ENCODE measurements at regions not wholly inside any gene's neighbourhood (a gene's known extent, or its start where the extent isn't known, plus 50 kb on each side); places are given as distances from the start of the nearest gene placed in this dataset.
"Not testable (repeated sequence)": the region's sequence is repeated elsewhere in the genome, so short reads cannot be mapped to it uniquely, and the experiment has no call there.

DNA sequence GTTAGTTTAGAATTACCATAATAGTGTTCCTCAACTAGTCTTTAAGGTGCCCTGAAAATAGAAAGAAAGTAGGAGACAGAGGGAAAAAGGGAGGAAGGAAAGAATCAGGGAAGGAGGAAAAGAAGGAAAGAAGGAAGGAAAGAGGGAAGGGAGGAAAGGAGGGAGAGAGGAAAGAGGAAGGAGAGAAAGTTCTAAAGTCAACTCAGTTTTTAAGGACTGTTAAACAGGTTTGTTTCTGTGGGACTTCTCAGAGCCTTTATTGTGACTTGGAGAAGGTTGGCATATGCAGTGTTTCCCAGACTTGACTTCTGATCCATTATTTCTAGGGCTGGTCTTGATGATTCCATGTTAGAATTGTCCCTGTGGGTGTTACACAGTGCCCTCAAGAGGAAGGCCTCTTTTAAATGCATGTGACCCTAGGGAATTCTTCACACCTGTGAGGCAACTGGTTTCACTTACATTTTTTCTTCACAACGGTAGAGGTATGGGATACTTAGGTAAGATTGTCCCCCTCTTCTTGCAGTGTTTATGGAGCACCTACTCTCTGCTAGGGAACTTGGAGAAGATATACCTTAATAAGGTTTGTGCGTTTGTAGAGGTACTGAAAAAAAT, 132.7 kb upstream of the GMDS start:
- no peak for DNase-seq (ENCODE audit: low spot score)

DNA sequence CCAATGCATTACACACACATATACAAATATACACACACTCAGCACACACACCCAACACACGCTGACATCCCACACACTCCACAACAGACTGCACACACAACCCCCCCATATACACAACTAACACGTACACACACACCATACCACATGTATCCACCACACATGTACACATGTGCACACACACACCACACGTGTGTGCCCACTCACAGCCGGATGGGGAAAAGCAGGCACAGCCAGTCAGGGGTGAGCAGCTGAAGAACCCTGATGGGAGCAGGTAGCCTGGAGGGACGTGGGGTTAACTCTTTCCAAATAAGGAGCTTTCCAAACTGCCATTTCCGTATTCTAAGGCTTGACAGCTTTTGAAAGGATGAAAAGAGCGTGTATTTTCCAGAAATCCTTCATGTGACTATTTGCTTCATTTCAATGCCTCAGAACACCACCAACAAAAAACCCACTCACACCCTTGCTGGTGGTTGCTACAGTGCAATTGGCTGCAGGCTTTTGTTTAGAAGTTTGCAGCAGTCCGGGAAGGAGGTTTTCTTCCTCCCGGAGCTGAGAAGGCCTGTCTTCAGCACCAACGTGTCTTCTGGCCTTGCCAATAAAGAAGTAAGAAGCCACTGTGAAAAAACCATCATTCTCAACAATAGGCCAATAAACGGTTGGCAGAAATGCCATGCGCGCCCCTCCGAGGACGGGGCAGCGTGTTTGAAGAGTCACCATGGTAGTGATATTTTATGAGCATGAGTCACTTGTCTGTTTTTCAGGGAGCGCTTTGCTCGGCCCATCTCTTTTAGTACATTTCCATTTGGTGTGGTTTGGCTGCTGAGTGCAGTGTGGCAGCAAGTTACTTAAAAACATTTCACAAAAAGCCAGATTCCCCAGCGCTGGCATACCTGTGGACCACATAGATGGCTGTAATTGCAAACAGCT, 131.3 kb upstream of the GMDS start:
- no peak for DNase-seq (ENCODE audit: low spot score)

DNA sequence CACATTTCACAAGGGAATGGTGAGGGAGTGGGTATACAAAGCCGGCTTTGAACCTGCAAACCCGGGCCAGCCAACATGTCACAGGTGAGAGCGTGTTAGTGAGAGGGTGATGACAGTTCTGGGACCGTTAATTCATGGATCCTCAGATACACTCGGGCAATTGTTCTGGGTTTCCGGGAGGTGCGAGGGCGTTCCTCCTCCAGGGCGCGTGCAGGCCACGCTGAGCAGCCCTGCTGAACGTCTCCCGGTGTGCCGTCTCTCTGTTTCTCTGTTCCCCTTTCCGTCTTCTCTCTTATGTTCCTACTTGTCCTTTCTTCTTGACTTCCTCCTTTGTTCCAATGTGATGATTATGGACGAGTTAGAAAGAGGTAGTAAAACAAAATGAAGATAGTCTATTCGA, 130.0 kb upstream of the GMDS start:
- no peak for DNase-seq (ENCODE audit: low spot score)

DNA sequence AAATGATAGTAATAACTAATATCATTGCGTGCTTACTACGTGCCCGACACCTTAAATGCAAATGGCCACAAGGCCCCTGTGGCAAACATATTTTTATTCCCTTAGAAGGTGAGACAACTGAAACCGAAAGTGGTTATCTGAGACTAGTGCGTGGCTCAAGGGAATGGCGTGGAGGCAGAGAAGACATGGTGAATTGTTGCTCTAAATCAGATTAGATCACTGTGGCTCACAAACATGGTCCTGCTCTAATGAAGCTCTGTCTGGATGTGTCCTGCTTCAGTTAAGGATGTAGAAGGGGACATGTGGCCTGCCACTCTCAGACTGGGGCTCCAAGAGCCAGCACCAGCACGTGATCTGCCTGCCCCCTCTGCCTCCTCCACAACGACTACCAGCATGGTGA, 124.2 kb upstream of the GMDS start:
- DNase-seq (ENCODE audit: low spot score): no peak

DNA sequence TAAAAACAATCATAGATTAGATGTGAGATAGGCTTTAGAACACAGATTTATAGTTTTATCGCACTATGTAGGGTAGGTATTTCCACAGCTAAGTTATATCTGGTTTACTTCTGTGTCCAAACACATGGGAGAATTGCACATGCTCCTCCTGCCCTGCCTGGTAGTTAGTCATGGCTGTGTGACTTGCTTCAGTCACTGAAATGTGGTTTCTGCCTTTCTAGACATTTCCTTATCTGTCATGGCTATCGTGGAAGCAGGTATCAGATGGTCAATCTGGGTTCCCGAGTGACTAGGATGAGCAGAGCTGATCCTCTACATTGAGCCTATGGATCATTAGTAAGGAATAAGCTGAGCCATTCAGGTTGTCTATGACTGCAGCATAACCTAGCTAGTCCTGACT, 117.8 kb upstream of the GMDS start:
- no peak for DNase-seq (ENCODE audit: low spot score)

DNA sequence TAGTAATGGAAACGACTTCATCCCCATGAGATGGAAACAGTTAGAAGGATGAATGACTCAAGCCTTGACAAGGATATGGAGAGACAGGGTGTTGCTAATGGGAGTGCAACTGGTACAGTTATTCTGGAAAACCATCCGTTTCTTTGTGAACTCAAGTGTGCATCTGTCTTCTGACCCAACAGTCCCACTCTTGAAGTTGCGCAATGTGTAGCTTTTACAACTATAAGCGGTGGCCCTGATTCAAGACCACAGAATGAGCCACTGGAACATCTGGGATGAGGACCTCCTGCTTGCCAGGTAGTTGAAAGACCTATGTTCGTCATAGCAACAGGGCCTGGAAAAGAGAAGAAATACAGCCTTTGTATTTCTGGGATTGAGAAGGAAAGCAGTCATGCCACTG, 115.8 kb upstream of the GMDS start:
- no peak for DNase-seq (ENCODE audit: low spot score)

DNA sequence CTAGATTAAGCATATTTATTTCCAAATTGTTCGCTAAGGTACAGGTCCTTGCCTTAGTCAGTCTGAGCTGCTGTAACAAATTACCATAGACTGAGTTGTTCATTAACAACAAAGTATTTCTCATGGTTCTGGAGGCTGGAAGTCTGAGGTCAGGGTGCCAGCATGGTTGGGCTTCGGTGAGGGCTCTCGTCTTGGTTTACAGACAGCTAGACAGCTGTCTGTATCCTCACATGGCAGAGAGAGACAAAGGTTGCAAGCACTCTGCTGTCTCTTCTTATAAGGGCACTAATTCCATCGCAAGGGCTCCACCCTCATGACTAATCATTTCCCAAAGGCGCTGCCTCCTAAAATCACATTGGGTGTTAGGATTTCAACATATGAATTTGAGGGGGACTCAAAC, 115.3 kb upstream of the GMDS start:
- no peak for DNase-seq (ENCODE audit: low spot score)

DNA sequence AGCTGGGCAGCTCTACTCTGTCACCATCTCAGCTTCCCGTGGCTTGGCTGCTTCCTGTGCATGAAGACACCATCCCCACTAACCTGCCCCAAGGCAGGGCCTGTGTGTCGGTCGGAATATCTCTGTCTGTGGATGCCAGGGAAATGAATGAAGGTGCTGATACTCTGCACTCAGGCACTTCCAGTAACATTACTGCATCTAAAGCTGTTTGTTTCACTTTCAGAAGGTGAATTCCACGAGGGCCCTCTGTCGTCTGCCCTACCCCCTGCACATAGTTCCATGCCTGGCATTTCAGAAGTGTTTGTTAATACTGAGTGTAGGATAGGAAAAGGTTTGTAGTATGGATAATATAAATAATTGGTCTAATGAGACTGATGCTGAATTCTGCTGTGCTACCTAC, 114.7 kb upstream of the GMDS start:
- DNase-seq (ENCODE audit: low spot score): no peak

DNA sequence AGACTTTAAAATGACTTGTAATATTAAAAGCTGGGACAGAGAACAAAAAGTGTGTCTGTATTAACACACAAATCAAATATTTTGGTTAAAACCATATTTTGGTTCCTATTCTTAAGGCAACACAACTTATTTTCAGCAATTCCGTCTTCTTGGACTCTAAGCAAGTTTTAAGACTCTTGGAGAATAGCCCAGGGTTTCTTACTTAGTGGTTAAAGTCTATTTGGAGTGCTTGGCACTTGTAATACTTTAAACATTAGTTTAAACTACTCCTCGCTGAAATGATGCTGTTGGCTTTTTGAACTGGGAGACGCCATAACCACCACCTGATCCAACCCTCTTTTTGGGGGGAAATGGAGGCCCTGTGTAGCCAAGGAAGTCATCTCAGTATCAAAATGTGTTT, 109.7 kb upstream of the GMDS start:
- no peak for DNase-seq (ENCODE audit: low spot score)

DNA sequence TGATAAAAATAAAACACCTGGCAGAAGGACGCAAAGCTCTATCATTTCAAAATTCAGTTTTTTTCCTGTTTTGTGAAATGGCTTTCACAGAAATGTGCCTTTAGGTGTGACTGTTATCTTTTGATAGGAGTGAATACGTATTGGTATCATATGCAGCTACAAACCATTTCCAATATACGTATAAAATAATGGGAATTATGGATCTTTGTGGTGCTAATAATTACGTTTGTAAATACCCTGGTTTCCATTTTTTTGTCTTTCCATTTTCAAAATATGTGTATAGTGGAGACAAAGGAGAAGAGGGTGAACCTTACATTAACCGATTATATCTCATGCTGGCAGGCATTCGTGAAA, 108.7 kb upstream of the GMDS start:
- no peak for DNase-seq (ENCODE audit: low spot score)

DNA sequence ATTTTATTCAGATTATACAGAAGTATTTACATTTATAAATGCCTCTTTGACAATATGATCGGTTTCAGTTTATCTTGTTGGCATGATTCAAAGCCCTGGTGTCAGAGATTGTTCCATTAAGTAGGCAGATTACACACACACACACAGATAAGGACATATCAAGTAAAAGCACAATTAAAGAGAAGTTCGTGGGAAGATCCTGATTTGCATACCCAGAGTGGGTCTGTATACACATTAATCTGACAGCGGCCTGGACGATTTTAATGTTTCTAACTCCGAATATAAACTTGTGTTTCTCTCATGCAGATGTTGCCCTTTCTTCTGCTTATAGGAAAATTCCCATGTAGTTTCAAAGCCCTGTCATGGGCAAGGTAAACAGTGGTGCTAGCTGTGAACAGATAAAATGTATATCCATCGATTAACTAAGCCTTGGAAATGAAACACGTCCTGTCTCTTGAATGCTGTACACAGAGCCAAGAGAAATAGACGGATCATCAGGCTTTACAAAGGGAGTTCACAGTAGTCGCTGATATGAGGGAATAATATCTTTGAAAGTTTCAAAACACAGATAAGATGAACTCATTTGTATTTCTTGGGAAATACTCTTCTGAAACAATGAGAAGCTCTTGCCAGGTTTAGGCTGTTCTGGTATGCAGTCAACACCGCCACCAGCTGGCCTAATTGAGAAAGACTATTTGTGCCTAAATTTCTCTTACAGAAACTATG, 108.2 kb upstream of the GMDS start:
- peak; percentile 31 for DNase-seq (ENCODE audit: low spot score)

DNA sequence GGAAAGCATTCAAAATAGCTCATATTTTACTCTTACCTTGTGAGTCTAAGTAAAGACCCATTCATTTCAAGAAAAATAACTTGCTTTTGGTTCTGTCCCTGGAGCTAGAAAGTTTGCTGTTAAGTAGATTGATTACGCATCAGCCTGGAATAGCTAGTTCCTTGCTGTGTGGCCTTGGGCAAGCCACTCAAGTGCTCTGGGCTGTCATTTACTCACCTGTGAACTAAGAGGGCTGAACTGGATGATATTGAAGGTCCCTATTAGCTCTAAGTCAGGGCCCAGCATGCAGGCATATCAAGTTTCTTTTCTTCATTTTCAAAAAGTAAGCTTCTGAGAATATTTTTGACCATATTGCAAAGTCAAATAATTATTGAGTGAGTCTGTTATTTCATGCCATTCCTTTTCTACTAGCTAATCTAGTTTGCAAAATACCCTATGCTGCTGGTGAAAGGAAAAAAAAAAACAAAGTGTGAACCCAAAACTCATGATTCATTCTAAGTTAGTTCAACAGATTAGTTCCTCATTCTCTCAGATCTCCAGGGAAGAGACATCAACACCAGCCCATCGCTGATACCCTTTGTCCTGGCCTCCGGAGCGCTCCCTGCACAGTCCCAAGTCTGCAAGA, 106.5 kb upstream of the GMDS start:
- no peak for DNase-seq (ENCODE audit: low spot score)

DNA sequence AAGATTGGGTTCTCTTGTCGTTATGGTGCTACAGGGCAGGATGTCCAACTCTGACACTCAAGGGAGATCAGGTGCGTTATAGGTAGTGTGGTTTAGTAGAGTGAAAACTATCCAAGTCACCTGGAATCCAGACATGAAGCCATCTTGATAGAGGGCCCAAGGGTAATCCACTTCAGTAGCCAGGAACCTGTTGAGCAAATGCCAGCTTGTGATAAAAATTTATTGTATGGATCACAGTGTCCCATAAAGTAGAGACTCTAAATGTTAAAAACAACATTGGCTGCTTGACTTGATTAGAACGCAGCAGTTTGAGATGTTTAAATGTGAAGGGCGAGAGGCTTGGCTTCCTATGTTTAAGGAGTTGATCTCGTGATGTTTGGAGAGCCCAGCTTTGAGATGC, 105.7 kb upstream of the GMDS start:
- DNase-seq (ENCODE audit: low spot score): no peak

DNA sequence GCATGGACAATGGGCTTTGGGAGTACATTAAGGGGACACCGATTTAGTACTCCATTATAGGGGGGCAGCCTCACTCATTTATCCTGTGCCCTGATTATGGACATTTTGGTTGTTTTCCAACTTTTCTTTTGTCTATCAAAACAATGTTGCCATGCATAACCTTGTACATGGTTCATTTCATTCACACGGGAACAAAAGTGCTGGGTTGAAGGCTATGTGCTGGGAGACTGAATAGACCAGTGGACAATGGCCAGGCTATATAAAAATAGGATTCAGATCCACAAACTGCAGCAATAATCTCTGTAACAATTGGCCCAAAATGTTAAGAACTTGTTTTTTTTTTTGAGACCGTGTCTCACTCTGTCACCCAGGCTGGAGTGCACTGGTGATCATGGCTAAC, 100.7 kb upstream of the GMDS start:
- DNase-seq (ENCODE audit: low spot score): no peak

DNA sequence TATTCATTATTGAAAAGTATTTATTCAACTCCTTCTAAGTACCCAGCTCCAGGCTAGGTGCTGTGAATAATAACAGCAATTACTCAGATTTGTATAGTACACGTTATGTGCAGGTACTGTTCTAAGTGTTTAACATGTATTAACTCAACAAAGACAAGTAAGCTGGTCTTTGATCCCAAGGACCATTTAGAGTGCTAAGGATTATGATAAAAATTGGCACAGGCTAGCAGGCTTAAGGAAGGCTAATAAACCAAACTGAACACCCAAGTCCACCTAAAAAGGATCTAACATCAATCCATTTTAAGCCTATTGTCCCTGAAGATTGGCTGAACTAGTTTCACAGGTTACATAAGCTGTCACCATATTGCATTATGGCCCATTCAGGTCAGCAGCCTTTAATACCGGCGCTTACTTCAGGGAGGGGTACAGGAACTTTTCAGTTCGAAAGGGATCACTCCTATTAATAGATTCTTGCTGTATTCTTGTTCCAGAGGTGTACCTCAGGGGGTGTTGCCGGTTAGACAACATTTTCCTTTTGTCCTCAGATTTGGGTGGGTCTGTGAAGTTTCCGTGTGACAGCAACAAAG, 99.0 kb upstream of the GMDS start:
- no peak for DNase-seq (ENCODE audit: low spot score)

DNA sequence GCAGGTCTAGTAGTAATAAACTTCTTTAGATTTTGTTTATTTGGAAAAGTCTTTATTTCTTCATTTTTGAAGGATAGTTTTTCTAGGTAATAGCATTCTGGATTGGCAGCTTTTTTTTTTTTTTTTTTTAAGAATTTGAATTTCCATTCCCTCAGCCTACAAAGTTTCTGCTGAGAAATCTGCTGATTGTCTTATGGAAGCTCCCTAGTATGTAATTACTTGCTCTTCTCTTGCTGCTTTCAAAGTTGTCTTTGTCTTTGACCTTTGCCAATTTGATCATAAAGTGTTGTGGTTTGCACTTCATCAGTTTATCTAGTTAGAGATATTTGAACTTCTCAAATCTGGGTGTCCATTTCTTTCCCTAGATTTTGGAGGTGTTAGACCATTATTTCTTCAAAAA, 82.2 kb upstream of the GMDS start:
- DNase-seq (ENCODE audit: low spot score): no peak

DNA sequence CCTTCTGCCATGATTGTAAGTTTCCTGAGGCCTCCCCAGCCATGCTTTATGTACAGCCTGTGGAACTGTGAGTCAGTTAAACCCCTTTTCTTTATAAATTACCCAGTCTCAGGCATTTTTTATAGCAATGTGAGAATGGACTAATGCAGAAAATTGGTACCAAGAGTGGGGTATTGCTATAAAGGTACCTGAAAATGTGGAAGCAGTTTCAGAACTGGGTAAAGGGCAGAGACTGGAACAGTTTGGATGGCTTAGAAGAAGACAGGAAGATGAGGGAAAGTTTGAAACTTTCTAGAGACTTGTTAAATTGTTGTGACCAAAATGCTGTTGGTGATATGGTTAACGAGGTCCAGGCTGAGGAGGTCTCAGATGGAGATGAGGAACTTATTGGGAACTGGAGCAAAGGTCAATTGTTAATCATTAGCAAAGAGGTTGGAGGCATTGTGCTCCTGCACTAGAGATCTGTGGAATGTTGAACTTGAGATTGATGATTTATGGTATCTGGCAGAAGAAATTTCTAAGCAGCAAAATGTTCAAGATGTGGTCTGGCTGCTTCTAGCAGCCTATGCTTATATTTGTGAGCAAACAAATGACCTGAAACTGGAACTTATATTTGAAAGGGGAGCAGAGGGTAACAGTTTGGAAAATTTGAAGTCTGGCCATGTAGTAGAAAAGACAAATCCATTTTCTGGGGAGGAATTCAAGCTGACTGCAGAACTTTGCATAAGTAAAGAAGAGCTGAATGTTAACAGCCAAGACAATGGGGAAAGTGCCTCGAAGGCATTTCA, 79.0 kb upstream of the GMDS start:
- no peak for DNase-seq (ENCODE audit: low spot score)

DNA sequence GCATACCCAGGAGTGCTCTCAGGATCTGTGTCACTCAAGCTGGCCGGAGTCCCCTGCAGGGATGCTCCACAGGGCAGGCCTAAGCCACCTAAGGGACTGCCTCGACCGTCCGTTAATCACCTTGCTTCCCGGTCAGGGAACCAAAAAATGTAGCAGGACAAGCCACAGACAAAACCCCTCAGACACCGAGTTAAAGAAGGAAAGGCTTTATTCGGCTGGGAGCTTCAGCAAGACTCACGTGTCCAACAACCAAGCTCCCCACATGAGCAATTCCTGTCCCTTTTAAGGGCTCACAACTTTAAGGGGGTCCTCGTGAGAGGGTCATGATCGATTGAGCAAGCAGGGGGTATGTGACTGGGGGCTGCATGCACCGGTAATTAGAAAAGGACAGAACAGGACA, 72.1 kb upstream of the GMDS start:
- DNase-seq (ENCODE audit: low spot score): not testable (repeated sequence)

DNA sequence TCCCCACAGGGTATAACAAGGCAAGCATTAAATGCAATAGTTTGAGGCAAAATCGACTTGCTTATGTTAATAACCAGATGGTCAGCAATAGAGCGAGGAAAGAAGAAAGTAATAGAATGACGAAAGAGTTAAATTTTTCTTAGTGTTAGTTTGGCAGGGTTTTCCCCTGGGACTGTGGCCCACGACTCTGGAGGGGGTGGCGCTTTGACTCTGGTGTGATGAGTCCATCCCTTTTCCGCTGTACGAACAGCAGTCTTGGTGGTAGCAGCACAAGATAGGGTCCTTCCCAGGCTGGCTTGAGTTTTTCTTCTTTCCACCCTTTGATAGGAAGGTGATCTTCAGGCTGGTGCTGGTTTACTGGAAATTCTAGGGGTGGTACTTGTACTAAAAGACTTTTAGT, 69.2 kb upstream of the GMDS start:
- no peak for DNase-seq (ENCODE audit: low spot score)

DNA sequence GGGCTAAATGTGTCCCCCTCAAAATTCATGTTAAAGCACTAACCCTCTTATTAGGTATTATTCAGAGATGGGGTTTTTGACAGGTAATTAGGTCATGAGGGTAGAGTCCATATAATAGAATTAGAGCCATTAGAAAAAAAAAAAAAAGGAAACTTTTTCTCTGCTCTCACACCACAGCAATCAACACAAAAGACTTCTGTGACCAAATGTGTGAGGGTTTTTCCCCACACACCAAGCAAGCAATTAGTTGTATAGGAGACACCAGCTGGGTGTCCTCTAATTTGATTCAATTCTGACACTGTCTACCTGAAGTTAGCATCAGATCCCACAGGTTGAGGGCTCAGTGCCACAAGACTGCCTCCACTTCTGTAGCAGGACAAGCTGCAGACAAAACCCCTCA, 64.6 kb upstream of the GMDS start:
- DNase-seq (ENCODE audit: low spot score): no peak

DNA sequence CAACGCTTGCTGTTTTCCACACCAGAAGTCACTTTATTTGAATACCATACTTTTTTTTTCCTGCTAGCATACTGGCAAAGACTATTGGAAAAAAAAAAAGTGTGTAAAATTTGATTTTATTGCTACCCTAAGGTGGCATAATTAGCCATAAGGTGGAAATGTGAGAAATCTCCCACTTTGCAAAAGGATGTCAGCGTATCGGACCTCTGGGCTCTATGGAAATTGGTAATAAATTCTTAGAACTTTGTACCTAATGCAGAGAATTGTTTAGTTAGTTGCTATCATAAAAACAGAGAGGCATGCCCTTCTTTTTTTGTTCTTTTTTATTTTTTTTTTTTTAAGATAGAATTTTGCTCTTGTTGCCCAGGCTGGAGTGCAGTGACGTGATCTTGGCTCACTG, 63.7 kb upstream of the GMDS start:
- no peak for DNase-seq (ENCODE audit: low spot score)

DNA sequence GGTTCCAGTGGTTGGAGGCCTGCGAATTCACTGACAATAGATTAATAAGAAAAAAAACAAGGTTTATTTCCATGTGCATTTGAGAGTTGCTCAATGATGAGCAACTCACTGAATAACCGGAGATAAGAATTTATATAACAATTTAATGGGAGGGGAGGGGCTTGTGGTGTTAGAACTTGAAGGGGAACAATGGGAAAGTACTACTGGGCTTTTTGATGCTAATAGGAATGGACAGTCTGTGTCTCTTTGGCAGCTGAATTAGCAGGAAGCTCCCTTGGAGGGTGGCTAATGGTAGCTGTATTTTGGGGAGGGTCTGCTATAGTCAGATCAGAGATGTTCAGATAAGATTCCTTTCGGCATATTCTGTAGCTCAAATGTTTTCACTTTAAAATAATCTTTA, 62.4 kb upstream of the GMDS start:
- no peak for DNase-seq (ENCODE audit: low spot score)

Data from HuH-7 (cell line).